Fibroblast of the aortic adventitia (primary cell): ENCODE measurements at regions not wholly inside any gene's neighbourhood (a gene's known extent, or its start where the extent isn't known, plus 50 kb on each side); places are given as distances from the start of the nearest gene placed in this dataset.
A peak's percentile ranks its signal among the peaks of the same experiment; 100 is the strongest.

ENCODE experiments used
- DNase-seq: peaks from one replicate; pipeline ENCODE4 v3.0.0-alpha.2; 2010; ENCODE audit warnings: low read depth
- H3K4me3 ChIP-seq: 2 replicates; pipeline ENCODE4 v1.5.1; 2011; ENCODE audit warnings: low read depth, mild to moderate bottlenecking, control low read depth, low read length, moderate library complexity
- TF ChIP-seq, protein P1 (sequence below): IDR thresholded peaks from 2 replicates; pipeline ENCODE4 v1.5.1; 2011; ENCODE audit warnings: mild to moderate bottlenecking, low read length, control low read depth, inconsistent platforms; ENCODE audit not compliant: insufficient read depth

DNA sequence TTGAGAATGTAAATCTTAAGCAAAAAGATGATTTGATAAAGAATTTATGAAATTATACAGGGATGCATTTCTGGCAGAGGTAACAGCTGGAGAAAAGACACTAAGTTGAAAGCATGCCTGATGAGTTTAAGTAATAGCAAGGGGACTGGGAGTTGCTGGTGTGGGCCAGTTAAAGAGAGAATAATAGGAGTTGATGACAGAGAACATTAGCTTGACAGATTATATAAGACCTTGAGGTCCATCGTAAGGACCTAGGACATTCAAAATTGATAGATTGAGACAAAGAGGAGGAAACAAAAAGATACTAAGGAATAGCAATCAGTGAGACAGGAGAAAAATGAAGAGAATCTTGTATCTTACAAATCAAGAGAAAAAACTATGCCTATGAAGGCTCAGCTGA lies 84.7 kb upstream of the TMPRSS15 start:
- no peak for DNase-seq
- TF ChIP-seq, protein P1, sequence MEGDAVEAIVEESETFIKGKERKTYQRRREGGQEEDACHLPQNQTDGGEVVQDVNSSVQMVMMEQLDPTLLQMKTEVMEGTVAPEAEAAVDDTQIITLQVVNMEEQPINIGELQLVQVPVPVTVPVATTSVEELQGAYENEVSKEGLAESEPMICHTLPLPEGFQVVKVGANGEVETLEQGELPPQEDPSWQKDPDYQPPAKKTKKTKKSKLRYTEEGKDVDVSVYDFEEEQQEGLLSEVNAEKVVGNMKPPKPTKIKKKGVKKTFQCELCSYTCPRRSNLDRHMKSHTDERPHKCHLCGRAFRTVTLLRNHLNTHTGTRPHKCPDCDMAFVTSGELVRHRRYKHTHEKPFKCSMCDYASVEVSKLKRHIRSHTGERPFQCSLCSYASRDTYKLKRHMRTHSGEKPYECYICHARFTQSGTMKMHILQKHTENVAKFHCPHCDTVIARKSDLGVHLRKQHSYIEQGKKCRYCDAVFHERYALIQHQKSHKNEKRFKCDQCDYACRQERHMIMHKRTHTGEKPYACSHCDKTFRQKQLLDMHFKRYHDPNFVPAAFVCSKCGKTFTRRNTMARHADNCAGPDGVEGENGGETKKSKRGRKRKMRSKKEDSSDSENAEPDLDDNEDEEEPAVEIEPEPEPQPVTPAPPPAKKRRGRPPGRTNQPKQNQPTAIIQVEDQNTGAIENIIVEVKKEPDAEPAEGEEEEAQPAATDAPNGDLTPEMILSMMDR, result no peak
- H3K4me3 ChIP-seq, result no peak overlapping the region

DNA sequence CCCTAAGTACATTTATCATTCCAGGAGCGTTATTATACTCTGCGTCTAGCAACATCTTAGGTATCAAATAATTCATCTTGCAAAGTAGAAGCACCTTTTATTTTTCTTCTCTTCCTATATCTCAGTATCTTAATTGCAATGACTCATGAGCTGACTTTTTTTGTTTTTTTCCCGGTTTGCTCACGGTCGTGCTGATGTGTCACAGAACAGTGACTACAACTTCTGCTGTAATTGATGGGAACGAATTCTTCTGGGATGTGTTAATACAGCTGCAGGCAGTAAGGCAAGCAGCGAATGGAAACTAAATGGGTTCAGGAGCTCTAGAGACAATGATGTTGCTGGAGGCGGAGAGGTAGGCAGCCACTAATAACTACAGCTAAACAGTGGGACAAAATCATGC lies 89.8 kb upstream of the TMPRSS15 start:
- H3K4me3 ChIP-seq, result no peak overlapping the region
- DNase-seq, result peak; percentile 16
- TF ChIP-seq, protein P1, result no peak

DNA sequence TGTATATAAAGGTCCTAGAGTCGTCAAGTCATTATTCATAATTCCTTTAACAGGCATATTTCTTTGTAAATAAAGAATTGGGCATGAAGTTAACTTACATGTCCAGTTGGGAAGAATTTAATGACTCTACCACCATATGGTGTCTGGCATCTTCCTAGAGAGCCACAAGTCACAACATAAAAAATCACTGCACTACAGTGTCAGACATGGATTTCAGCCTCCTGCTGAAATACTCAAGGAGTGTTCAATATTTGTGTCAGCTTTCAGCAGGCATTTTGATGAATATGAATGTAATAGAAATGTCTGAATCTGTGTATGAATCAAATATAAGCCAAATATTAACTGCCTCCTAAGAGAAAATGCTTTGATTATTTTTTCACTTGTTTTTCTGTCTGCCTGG lies 91.9 kb upstream of the TMPRSS15 start:
- DNase-seq, result no peak
- no peak overlapping the region for H3K4me3 ChIP-seq
- TF ChIP-seq, protein P1, result no peak

DNA sequence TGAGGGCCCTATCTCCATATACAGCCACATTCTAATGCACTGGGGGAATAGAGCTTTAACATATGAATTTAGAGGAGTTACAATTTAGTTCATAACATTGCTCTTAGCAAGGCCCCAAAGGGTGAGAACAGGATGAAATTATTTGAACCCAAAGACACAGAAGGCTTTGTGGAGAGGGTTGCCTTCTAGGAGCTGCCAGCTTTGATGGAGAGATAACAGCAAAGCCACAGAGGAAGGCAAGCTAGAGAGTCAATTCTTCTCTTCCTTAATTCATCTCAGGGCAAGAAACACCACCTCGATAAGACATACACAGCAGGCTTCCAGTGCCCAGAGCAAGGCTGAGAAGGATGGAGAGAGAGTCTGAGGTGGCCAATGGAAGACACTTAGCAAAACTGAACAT lies 94.8 kb upstream of the TMPRSS15 start:
- TF ChIP-seq, protein P1, result no peak
- no peak for DNase-seq
- H3K4me3 ChIP-seq, result no peak overlapping the region

DNA sequence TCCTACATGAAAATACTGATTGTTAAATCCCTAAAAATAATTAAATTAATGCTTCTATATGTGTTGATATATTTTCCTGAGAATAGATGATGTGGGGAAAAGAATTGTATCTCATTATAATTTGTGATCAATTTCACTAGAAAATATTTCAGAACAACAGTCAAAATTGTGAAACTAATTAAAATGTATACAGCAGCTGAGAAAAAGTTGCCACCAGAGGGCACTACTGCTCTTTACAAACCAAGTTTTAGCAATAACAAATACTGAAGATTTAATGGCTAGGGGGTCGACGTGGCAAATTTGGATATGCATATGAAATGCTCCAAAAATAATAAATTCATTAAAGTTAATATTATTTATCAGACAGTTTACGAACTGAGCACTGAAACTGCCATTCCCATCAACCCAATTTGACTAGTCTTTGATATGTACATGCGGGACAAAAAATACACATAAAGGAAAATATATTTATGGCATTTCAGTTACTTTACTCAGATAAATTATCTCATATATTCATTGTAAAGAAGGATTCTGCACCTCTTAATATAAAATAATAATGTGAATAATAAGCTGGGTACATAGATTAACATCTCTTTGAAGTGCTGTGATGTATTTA lies 96.3 kb upstream of the TMPRSS15 start:
- TF ChIP-seq, protein P1, result peak; percentile 52
- H3K4me3 ChIP-seq, result no peak overlapping the region
- peak; percentile 52 for DNase-seq

DNA sequence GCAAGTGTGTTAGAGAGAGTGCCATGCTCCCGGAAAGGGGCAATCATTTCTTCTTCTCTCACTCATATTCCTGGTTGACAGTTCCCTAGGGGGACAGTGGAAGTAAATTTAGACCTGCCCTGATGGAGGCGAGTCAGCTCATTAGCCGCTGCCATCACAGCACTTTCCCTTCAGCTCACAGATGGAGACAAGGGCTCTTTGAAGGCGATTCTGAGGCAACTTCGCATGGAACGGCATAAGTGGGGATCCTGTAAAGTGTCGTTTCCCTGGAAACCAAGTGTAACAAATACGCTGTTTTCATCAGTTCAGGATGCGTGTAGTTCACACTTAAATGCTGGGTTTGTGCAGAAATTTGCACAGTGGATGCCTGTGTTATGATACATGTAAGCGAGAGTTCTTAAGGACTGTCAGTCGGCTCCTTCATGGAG lies 114.5 kb upstream of the TMPRSS15 start:
- no peak for DNase-seq
- TF ChIP-seq, protein P1, result no peak
- H3K4me3 ChIP-seq, result no peak overlapping the region

DNA sequence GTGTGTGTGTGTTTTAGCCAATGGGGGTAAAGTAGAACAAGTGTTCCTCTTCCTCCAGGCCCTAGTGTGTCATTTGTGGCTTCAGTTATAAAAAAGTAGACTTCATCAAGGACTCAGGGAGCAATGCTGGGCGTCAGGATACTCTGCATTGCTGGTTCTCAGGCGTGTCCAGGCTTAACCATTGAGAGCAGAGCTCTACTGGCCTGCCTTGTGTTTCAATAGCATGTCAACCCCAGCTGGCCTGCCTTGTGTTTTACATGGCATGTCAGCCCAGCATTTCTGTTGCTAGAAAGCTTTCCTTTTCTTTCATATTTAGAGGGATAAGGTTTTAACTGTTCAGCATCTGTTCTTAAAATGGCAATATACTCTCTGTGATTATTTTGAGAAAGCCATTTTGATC lies 117.6 kb upstream of the TMPRSS15 start:
- no peak for DNase-seq
- no peak overlapping the region for H3K4me3 ChIP-seq
- TF ChIP-seq, protein P1, result no peak
